ENCODE measurements at regions not wholly inside any gene's neighbourhood (a gene's known extent, or its start where the extent isn't known, plus 50 kb on each side); places are given as distances from the start of the nearest gene placed in this dataset.

GRCh38 chr13:85900521-85900920 is 101.3 kb upstream of the SLITRK6 start:
- Histone ChIP-seq H3K4me1 (ENCODE audit: control insufficient read depth, insufficient read depth, low read length) (no peaks in the 10 kb centered on the region), H3K9me3 (replicated peaks; ENCODE audit: control insufficient read depth, low read depth, low read length) (peaks cover 4% of the 10 kb centered on the region), H3K4me3 (ENCODE audit: low read length) (no peak overlapping the region), H3K27me3 (ENCODE audit: control insufficient read depth, insufficient read depth, low read length) (no peaks in the 10 kb centered on the region), H3K27ac (ENCODE audit: low read length) (no peak overlapping the region), H3K36me3 (ENCODE audit: control insufficient read depth, insufficient read depth, low read length) (no peaks in the 10 kb centered on the region)
- DNase-seq: no peak
- WGBS (ENCODE audit: insufficient coverage): no CpG with 5 or more reads among the region's 2 CpGs

DNA sequence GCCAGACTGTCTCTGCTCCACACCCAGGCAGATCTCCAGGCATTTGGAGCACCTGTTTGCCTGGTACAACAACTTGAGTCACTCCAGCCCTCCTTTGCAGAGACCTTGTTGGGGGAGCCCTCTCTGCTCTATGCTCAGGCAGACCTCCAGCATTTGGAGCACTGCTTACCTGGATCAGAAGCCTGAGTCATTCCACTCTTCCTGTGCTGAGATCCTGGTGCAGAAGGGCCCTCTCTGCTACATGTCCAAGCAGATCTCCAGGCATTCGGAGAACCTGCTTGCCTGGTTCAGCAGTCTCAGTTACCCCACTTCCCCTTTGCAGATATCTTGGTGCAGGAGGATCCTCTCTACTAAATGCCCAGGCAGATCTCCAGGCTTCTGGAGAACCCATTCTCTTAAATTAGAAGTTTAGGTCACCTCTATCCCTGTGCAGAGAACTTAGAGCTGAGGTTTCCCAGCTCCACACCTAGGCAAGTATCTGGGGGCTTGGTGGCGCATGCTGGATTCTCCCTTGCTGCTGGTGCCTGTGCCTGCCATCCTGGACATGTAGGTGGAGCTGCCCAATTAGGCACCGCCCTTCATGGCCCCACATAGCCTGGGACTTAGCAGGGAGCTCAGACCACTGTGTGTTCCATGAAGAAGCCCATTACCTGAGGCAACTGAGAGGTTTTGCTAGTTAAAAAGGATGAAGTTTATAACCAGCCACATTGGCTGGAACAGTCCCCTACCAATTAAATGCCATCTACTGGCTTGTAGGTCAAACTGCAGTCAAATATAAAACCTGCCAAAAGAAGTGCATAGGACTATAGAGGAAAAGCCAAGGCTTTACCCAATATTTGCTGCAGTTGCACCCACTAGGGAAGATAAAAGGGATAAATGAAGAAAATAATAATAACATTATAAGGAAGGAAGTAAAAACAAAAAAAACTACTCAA is 97.6 kb upstream of the SLITRK6 start:
- DNase-seq: no peak
- Histone ChIP-seq H3K9me3 (replicated peaks; ENCODE audit: control insufficient read depth, low read depth, low read length) (peaks cover 4% of the 10 kb centered on the region), H3K4me1 (ENCODE audit: control insufficient read depth, insufficient read depth, low read length) (no peaks in the 10 kb centered on the region), H3K36me3 (ENCODE audit: control insufficient read depth, insufficient read depth, low read length) (no peaks in the 10 kb centered on the region), H3K27me3 (ENCODE audit: control insufficient read depth, insufficient read depth, low read length) (no peaks in the 10 kb centered on the region), H3K4me3 (ENCODE audit: low read length) (no peak overlapping the region), H3K27ac (ENCODE audit: low read length) (no peak overlapping the region)
- 75% methylated on average over 2 of the region's 3 CpGs for WGBS (ENCODE audit: insufficient coverage)

DNA sequence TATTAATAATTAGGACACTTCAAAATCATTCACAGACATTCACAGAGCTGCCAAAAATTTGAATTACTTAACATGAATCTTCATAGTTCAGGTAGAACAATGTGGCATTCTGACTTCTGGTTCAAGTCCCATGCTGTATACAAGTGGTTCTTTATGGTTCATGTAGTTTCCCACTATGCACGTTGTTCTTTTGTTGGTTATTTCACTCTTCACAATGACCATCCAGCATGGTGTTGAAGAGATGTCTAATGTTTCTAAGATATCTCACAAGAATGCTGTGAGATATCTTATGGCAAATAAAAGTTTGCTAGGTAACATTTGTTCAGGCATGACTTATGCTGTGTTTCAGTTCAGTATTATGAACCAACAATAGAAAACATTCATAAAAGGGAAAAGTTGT is 88.2 kb upstream of the SLITRK6 start:
- no peaks in the 10 kb centered on the region for H3K27me3 ChIP-seq (ENCODE audit: control insufficient read depth, insufficient read depth, low read length)
- H3K36me3 ChIP-seq (ENCODE audit: control insufficient read depth, insufficient read depth, low read length): no peaks in the 10 kb centered on the region
- DNase-seq: no peak
- WGBS (ENCODE audit: insufficient coverage): no CpG with 5 or more reads among the region's 1 CpG
- no peak overlapping the region for H3K4me3 ChIP-seq (ENCODE audit: low read length)
- no peak overlapping the region for H3K27ac ChIP-seq (ENCODE audit: low read length)
- no peaks in the 10 kb centered on the region for H3K9me3 ChIP-seq (replicated peaks; ENCODE audit: control insufficient read depth, low read depth, low read length)
- no peaks in the 10 kb centered on the region for H3K4me1 ChIP-seq (ENCODE audit: control insufficient read depth, insufficient read depth, low read length)

GRCh38 chr13:85879014-85879413 is 79.8 kb upstream of the SLITRK6 start:
- DNase-seq: peak; percentile 3

GRCh38 chr13:85864963-85865530 is 65.8 kb upstream of the SLITRK6 start:
- DNase-seq: peak; percentile 5
- Histone ChIP-seq H3K4me1 (ENCODE audit: control insufficient read depth, insufficient read depth, low read length) (no peaks in the 10 kb centered on the region), H3K36me3 (ENCODE audit: control insufficient read depth, insufficient read depth, low read length) (no peaks in the 10 kb centered on the region), H3K27ac (ENCODE audit: low read length) (no peak overlapping the region), H3K9me3 (replicated peaks; ENCODE audit: control insufficient read depth, low read depth, low read length) (no peaks in the 10 kb centered on the region), H3K27me3 (ENCODE audit: control insufficient read depth, insufficient read depth, low read length) (no peaks in the 10 kb centered on the region), H3K4me3 (ENCODE audit: low read length) (no peak overlapping the region)
- 63% methylated on average over 1 of the region's 1 CpG for WGBS (ENCODE audit: insufficient coverage)

More at GRCh38 chr13:85879014-85879413, 79.8 kb upstream of the SLITRK6 start:
- no peaks in the 10 kb centered on the region for H3K4me1 ChIP-seq (ENCODE audit: control insufficient read depth, insufficient read depth, low read length)
- no CpG with 5 or more reads among the region's 2 CpGs for WGBS (ENCODE audit: insufficient coverage)
- no peak overlapping the region for H3K4me3 ChIP-seq (ENCODE audit: low read length)
- no peaks in the 10 kb centered on the region for H3K36me3 ChIP-seq (ENCODE audit: control insufficient read depth, insufficient read depth, low read length)
- H3K9me3 ChIP-seq (replicated peaks; ENCODE audit: control insufficient read depth, low read depth, low read length): no peaks in the 10 kb centered on the region
- no peak overlapping the region for H3K27ac ChIP-seq (ENCODE audit: low read length)
- no peaks in the 10 kb centered on the region for H3K27me3 ChIP-seq (ENCODE audit: control insufficient read depth, insufficient read depth, low read length)

- H3K9me3 ChIP-seq (replicated peaks; ENCODE audit: control insufficient read depth, low read depth, low read length): peaks cover 7% of the 10 kb centered on the region
- H3K36me3 ChIP-seq (ENCODE audit: control insufficient read depth, insufficient read depth, low read length): no peaks in the 10 kb centered on the region
- 92% methylated on average over 8 of the region's 11 CpGs for WGBS (ENCODE audit: insufficient coverage)
- DNase-seq: no peak
- H3K4me3 ChIP-seq (ENCODE audit: low read length): no peak overlapping the region
- no peak overlapping the region for H3K27ac ChIP-seq (ENCODE audit: low read length)
- no peaks in the 10 kb centered on the region for H3K27me3 ChIP-seq (ENCODE audit: control insufficient read depth, insufficient read depth, low read length)
- H3K4me1 ChIP-seq (ENCODE audit: control insufficient read depth, insufficient read depth, low read length): no peaks in the 10 kb centered on the region
Observed at GRCh38 chr13:85853901-85854663, 54.9 kb upstream of the SLITRK6 start.

GRCh38 chr13:85853161-85853894 is 54.1 kb upstream of the SLITRK6 start:
- Histone ChIP-seq H3K4me1 (ENCODE audit: control insufficient read depth, insufficient read depth, low read length) (no peaks in the 10 kb centered on the region), H3K9me3 (replicated peaks; ENCODE audit: control insufficient read depth, low read depth, low read length) (peaks cover 7% of the 10 kb centered on the region), H3K4me3 (ENCODE audit: low read length) (no peak overlapping the region), H3K27me3 (ENCODE audit: control insufficient read depth, insufficient read depth, low read length) (no peaks in the 10 kb centered on the region), H3K27ac (ENCODE audit: low read length) (no peak overlapping the region), H3K36me3 (ENCODE audit: control insufficient read depth, insufficient read depth, low read length) (no peaks in the 10 kb centered on the region)
- DNase-seq: no peak
- 65% methylated on average over 2 of the region's 8 CpGs for WGBS (ENCODE audit: insufficient coverage)
